GM19238 (cell line): ENCODE measurements at regions not wholly inside any gene's neighbourhood (a gene's known extent, or its start where the extent isn't known, plus 50 kb on each side); places are given as distances from the start of the nearest gene placed in this dataset.

Experiments used
- DNase-seq: peaks from one replicate; pipeline ENCODE4 v3.0.0; 2011; ENCODE audit warnings: low spot score; ENCODE audit not compliant: insufficient read length

DNA sequence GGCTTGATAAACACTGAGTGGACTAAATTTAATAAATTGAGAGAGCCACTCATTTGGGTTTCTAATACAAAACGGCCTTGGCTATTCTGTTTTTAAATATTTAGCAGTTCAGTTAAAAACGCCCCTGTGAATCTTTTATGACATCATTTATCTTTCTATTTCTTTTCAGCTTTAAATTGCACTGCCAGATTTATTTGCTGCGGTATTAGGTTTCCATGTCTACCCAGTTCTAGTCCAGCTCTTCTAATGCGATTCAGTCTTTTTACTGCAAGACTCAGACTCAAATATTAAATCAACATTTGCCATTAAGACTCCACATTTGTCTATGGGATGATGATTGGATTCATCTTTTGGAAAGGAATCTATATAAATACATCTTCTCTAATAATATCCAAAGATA lies 2174.3 kb upstream of the PIK3C3 start:
- no peak for DNase-seq

DNA sequence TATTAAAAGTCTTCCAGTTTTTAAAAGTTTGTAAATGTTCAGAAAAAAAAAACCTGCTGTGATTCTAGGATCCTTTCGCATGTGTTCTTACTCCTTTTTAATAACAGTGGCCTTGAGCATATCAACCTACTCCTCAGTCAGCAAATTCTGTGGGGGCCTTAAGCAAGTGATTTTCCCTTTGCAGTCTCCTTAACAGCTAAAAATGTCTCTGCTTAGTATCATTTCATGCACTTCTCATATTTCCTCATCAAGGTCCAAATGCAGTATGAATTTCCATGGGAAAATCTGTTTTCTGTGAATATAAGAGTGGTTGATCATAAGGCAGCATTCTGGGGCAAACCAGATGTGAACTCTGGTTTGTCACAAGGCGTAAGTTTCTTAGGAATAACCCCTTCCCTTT lies 2175.1 kb upstream of the PIK3C3 start:
- no peak for DNase-seq

GRCh38 chr18:39776766-39777165 lies 2178.3 kb upstream of the PIK3C3 start:
- no peak for DNase-seq

DNA sequence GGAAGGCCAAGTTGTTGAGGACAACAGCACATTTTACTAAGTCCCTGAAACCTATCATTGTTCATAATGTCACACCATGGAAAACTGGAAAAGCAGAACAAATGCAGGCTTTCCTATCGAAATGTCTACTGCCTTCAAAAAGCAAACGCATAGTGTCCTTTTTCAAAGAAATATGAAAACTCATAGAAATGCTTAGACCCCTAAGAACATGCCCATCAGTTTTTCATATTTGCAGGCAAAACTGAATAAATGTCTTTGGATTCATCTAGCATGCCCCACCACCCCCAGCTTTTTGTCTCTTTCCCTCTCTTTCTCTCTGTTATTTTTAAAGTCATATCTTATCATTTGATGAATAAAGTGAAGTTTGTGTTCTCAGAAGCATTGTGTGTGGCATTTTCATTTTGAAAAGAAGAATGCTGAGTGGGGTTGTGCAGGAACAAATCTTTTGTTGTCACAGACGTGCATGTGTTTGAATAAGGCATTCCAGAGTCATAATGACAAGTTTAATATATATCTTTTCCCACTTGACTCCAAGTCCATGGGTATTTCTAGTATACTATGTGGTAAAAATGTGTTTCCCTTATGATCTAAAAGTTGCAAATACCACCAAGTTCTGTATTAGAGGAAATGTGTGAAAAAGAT lies 2180.0 kb upstream of the PIK3C3 start:
- no peak for DNase-seq

DNA sequence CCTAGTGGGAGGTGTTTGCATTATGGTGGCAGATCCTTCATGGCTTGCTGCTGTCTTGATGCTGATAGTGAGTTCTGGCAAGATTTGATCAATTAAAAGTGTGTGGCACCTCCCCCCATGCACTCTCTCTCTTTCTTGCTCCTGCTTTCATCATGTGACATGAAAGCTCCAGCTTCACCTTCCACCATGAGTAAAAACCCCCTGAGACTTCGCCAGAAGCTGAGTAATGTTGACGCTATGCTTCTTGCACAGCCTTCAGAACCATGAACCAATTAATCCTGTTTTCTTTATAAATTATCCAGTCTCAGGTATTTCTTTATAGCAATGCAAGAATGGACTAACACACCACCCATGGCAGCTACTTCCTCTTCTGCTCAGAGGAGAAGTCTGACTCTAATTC lies 2181.4 kb upstream of the PIK3C3 start:
- DNase-seq: no peak

- no peak for DNase-seq
These were observed 2182.7 kb upstream of the PIK3C3 start for GRCh38 chr18:39772155-39772919.

- DNase-seq: no peak
These were observed 2184.6 kb upstream of the PIK3C3 start for GRCh38 chr18:39770399-39770798.

GRCh38 chr18:39764873-39765272 lies 2190.2 kb upstream of the PIK3C3 start:
- no peak for DNase-seq

- no peak for DNase-seq
These were observed 2193.8 kb upstream of the PIK3C3 start for GRCh38 chr18:39761273-39761672.

DNA sequence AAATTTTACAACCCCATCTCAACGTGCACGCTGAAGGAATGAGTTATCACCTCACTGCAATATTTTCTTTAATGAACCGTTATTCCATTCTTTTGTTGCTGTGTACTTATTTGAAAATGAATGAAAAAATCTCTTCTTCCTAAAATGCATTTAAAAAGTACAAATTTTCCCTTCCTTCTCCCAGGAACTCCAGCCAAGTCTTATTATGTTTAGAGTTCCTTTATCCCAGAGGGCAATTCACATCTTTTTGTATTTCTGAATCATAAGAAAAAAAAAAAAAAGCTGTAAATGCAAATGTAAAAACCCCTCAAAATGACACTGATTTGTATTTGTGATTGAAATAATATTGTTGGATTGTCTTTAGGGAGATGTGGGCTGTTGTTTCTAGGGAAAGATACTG lies 2194.3 kb upstream of the CELF4 start:
- no peak for DNase-seq

DNA sequence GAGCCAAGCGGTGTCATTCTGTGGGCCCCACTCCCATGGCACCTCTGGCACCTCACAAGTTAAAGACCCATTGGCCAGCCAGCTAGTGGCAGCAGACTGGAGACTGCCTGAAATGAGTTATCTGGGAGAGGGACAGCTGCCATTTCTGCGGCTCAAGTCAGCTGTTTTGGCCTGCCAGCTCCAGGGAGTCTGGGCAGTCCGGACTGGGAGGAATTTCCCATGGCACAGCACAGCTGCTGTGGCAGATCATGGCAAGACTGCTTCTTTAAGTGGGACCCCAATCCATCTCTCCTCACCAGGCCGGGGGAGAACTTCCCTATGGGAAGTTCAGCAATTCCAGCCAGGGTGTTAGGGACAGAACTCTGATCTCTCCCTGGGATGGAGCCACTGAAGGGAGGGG lies 2187.6 kb upstream of the CELF4 start:
- no peak for DNase-seq

DNA sequence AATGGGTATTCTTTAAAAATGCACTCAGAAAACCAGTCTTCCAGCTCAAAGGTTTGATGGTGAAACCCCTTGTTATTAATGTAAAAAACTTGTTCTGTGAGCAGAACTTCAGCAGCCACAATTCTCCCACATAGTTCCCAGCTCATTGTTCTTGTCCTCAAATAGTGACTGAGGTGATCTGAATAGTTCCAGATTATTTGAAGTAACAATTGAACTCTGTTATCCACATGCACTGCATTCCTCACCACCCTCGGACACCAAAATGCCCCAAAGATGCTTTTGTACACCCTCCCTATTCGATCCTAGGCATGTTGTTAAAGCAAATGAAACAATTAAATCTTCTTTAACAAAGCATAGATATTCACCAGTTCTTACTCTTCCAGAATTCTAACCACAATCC lies 2186.8 kb upstream of the CELF4 start:
- DNase-seq: no peak

DNA sequence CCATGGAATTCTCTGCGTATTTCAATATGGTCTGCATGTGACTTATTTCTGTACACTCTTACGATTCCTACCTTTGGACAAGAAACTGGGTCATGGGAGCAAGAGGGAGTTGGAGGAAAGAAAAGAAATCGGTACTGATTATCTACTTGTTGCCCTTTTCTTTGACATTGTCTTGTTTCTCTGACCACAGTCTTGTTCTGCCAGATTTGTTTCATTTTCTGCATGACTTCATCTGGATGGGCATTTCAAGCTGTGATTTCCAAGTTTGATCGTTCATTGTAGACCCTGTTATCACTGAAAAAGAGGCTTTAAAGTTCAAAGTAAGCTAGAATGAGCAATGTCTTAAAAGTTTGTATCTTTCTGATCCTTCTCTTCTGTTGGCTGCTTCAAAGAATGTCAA lies 2186.3 kb upstream of the CELF4 start:
- no peak for DNase-seq

- no peak for DNase-seq
These were observed 2185.6 kb upstream of the CELF4 start for GRCh38 chr18:39751161-39751560.

GRCh38 chr18:39749154-39749553 lies 2183.6 kb upstream of the CELF4 start:
- DNase-seq: no peak

GRCh38 chr18:39748727-39749126 lies 2183.1 kb upstream of the CELF4 start:
- no peak for DNase-seq

- DNase-seq: no peak
These were observed 2180.6 kb upstream of the CELF4 start for GRCh38 chr18:39746201-39746600.

GRCh38 chr18:39743463-39743862 lies 2177.9 kb upstream of the CELF4 start:
- DNase-seq: no peak

DNA sequence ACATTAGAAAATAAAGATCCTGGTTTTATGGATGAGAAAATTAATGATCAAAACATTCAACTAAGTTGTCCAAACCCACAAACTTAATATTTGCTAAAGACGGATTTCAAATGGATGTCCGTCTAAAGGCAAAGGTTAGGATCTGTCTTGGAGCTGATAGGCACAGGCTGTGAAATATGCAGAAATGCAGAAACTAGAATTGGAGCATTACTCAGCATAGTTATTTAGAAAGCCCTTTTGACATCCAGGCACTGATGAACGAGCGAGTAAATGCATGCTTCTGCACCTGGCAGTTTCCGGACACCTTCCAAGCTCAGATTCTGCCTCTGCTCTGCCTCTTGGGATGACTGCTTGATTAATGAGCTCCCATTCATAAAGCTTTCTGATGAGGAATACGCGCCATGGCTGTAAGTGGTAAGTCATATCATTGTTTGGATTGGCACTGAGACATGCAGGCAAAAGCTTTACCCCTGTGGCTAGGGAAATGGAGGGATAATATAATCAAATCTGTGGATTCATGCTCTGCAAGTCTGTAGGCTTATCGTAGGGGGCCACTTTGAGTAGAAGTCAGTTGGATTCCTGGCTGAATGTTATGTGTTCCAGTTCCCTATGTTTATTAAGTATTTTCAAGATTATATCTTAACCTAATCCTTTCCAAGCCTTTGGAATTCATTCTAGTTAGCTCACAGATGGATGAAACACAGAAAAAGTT lies 2176.3 kb upstream of the CELF4 start:
- DNase-seq: no peak

GRCh38 chr18:39737869-39738268 lies 2172.3 kb upstream of the CELF4 start:
- no peak for DNase-seq

GRCh38 chr18:39732918-39733317 lies 2167.3 kb upstream of the CELF4 start:
- no peak for DNase-seq

DNA sequence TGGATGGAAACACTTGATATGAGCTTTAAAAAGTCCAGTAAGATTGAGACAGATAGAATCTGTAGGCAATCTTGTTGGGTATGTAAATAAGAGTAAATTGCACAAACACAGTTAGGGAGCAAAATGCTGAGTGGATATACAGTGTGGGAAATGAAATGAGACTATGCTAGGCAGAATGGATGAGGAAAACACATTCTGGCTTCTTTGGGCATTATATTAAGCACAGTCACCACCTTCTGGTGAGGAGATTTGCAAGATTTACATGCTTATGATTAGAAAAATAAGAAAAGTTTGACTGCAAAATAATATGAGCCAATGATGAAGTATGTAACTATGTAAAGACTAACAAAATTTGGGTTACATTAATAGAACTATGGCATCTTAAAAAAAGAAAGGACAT lies 2165.0 kb upstream of the CELF4 start:
- no peak for DNase-seq

DNA sequence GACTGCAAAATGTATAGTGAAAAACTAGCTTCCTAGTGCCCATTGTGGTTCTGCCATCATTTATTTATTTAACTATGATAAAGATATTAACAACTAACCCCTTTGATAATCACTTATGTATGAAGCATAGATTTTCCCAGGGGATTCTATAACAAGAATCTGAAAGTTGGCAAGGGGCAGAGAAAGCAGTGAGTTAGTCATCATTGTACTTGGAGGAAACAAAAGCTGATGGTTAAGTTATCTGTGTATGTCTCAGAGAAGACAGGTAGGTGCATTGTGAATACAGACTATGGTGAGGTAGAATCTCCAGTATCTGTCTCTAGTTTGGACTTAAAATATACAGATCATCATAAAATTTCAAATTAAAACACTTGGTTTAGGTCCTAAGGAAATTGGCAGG lies 2159.1 kb upstream of the CELF4 start:
- DNase-seq: no peak
